Effector memory CD8-positive, alpha-beta T cell (primary cell): ENCODE measurements at regions not wholly inside any gene's neighbourhood (a gene's known extent, or its start where the extent isn't known, plus 50 kb on each side); places are given as distances from the start of the nearest gene placed in this dataset.

Experiments used
- ATAC-seq: fragments of 150-1000 bp; cut with Tn5 transposase; replicated peaks from 2 replicates; pipeline ENCODE4 v1.10.0; 2021; ENCODE audit warnings: mild to moderate bottlenecking, moderate library complexity
- DNase-seq, 3 experiments: peaks; one replicate each; pipeline ENCODE4 v3.0.0; 2021
- H3K27ac Mint-ChIP-seq, 2 donors: one replicate each; pipeline ENCODE4 v1.8.0; 2022; ENCODE audit warnings: mild to moderate bottlenecking in 2 of 2, mixed read lengths in 2 of 2, moderate library complexity in 2 of 2
- H3K27me3 Mint-ChIP-seq, 2 donors: one replicate each; pipeline ENCODE4 v1.8.0; 2022; ENCODE audit warnings: mixed read lengths in 2 of 2
- H3K36me3 Mint-ChIP-seq: one replicate; pipeline ENCODE4 v1.8.0; 2022; ENCODE audit warnings: mild to moderate bottlenecking, moderate library complexity, mixed read lengths; ENCODE audit not compliant: insufficient read depth
- H3K4me1 Mint-ChIP-seq, 2 donors: one replicate each; pipeline ENCODE4 v1.8.0; 2022; ENCODE audit warnings: low read depth in 2 of 2, mixed read lengths in 2 of 2
- H3K4me3 Mint-ChIP-seq, 2 donors: one replicate each; pipeline ENCODE4 v1.8.0; 2022; ENCODE audit warnings: mild to moderate bottlenecking in 2 of 2, mixed read lengths in 2 of 2, moderate library complexity in 2 of 2
- H3K9me3 Mint-ChIP-seq, 2 donors: one replicate each; pipeline ENCODE4 v1.8.0; 2022; ENCODE audit warnings: mixed read lengths in 2 of 2

- Mint-ChIP-seq H3K9me3 (no peaks in the 10 kb centered on the region), H3K36me3 (no peaks in the 10 kb centered on the region), H3K27me3 (peaks cover 0 to 12% of the 10 kb centered on the region in 2 donors), H3K27ac (no peak overlapping the region), H3K4me1 (no peaks in the 10 kb centered on the region), H3K4me3 (no peak overlapping the region)
- DNase-seq, result no peak
- ATAC-seq, result no peak
Measured at GRCh38 chr5:106874974-106875373, 795.8 kb downstream of the EFNA5 start.

- Mint-ChIP-seq H3K4me3 (no peak overlapping the region), H3K4me1 (no peaks in the 10 kb centered on the region), H3K36me3 (no peaks in the 10 kb centered on the region), H3K27me3 (peaks cover 0 to 12% of the 10 kb centered on the region in 2 donors), H3K9me3 (no peaks in the 10 kb centered on the region), H3K27ac (no peak overlapping the region)
- DNase-seq (no peak), ATAC-seq (no peak)
Measured at GRCh38 chr5:106874531-106874930, 796.2 kb downstream of the EFNA5 start.

GRCh38 chr5:106873568-106873967 is 797.2 kb downstream of the EFNA5 start:
- ATAC-seq (no peak), DNase-seq (no peak)
- Mint-ChIP-seq H3K27ac (no peak overlapping the region), H3K27me3 (peaks cover 0 to 12% of the 10 kb centered on the region in 2 donors), H3K36me3 (no peaks in the 10 kb centered on the region), H3K9me3 (no peaks in the 10 kb centered on the region), H3K4me1 (no peaks in the 10 kb centered on the region), H3K4me3 (no peak overlapping the region)

GRCh38 chr5:106865279-106865678 is 805.5 kb downstream of the EFNA5 start:
- no peaks in the 10 kb centered on the region for H3K36me3 Mint-ChIP-seq
- H3K4me3 Mint-ChIP-seq, result no peak overlapping the region
- DNase-seq, result no peak
- peak; percentile 56 for ATAC-seq
- H3K27ac Mint-ChIP-seq, result no peak overlapping the region
- peaks cover 0 to 10% of the 10 kb centered on the region in 2 donors for H3K27me3 Mint-ChIP-seq
- H3K4me1 Mint-ChIP-seq, result peaks cover 0 to 10% of the 10 kb centered on the region in 2 donors
- H3K9me3 Mint-ChIP-seq, result no peaks in the 10 kb centered on the region

GRCh38 chr5:106862450-106863193 is 808.1 kb downstream of the EFNA5 start:
- Mint-ChIP-seq H3K9me3 (no peaks in the 10 kb centered on the region), H3K36me3 (no peaks in the 10 kb centered on the region), H3K27me3 (peaks cover 0 to 14% of the 10 kb centered on the region in 2 donors), H3K4me3 (no peak overlapping the region), H3K27ac (no peak overlapping the region), H3K4me1 (peaks cover 0 to 10% of the 10 kb centered on the region in 2 donors)
- no peak for ATAC-seq
- no peak for DNase-seq

- Mint-ChIP-seq H3K27me3 (peaks cover 0 to 21% of the 10 kb centered on the region in 2 donors), H3K4me3 (no peak overlapping the region), H3K4me1 (peaks cover 0 to 8% of the 10 kb centered on the region in 2 donors)
Measured at GRCh38 chr5:106860398-106861044, 810.2 kb downstream of the EFNA5 start.

GRCh38 chr5:106858616-106859015 is 812.1 kb downstream of the EFNA5 start:
- Mint-ChIP-seq H3K9me3 (no peaks in the 10 kb centered on the region), H3K27ac (no peak overlapping the region), H3K36me3 (no peaks in the 10 kb centered on the region), H3K4me3 (no peak overlapping the region), H3K27me3 (peaks cover 0 to 21% of the 10 kb centered on the region in 2 donors), H3K4me1 (no peaks in the 10 kb centered on the region)
- ATAC-seq (no peak), DNase-seq (no peak)

More at GRCh38 chr5:106860398-106861044, 810.2 kb downstream of the EFNA5 start:
- no peak overlapping the region for H3K27ac Mint-ChIP-seq
- H3K9me3 Mint-ChIP-seq, result no peaks in the 10 kb centered on the region
- no peaks in the 10 kb centered on the region for H3K36me3 Mint-ChIP-seq
- no peak for DNase-seq
- no peak for ATAC-seq

- H3K27me3 Mint-ChIP-seq, result peaks cover 0 to 17% of the 10 kb centered on the region in 2 donors
- no peak overlapping the region for H3K4me3 Mint-ChIP-seq
- no peak for ATAC-seq
- no peak overlapping the region for H3K27ac Mint-ChIP-seq
- H3K36me3 Mint-ChIP-seq, result no peaks in the 10 kb centered on the region
- H3K9me3 Mint-ChIP-seq, result no peaks in the 10 kb centered on the region
- H3K4me1 Mint-ChIP-seq, result no peaks in the 10 kb centered on the region
- no peak for DNase-seq
Measured at GRCh38 chr5:106854922-106855321, 815.8 kb downstream of the EFNA5 start.

- DNase-seq, result no peak
- H3K27ac Mint-ChIP-seq, result no peak overlapping the region
- H3K27me3 Mint-ChIP-seq, result peaks cover 0 to 17% of the 10 kb centered on the region in 2 donors
- no peak overlapping the region for H3K4me3 Mint-ChIP-seq
- H3K4me1 Mint-ChIP-seq, result no peaks in the 10 kb centered on the region
- ATAC-seq, result no peak
- no peaks in the 10 kb centered on the region for H3K9me3 Mint-ChIP-seq
- no peaks in the 10 kb centered on the region for H3K36me3 Mint-ChIP-seq
Measured at GRCh38 chr5:106854105-106854687, 816.5 kb downstream of the EFNA5 start.

GRCh38 chr5:106853266-106853665 is 817.5 kb downstream of the EFNA5 start:
- Mint-ChIP-seq H3K4me3 (no peak overlapping the region), H3K27ac (no peak overlapping the region), H3K36me3 (no peaks in the 10 kb centered on the region), H3K9me3 (no peaks in the 10 kb centered on the region), H3K4me1 (no peaks in the 10 kb centered on the region), H3K27me3 (peaks cover 0 to 15% of the 10 kb centered on the region in 2 donors)
- ATAC-seq, result no peak
- DNase-seq, result no peak

GRCh38 chr5:106849266-106849665 is 821.5 kb downstream of the EFNA5 start:
- Mint-ChIP-seq H3K9me3 (no peaks in the 10 kb centered on the region), H3K4me3 (no peak overlapping the region), H3K36me3 (no peaks in the 10 kb centered on the region), H3K27ac (no peak overlapping the region), H3K27me3 (peaks cover 0 to 6% of the 10 kb centered on the region in 2 donors), H3K4me1 (no peaks in the 10 kb centered on the region)
- no peak for DNase-seq
- ATAC-seq, result no peak

GRCh38 chr5:106843812-106844416 is 826.8 kb downstream of the EFNA5 start:
- H3K27me3 Mint-ChIP-seq, result peaks cover 9 to 14% of the 10 kb centered on the region in 2 donors
- ATAC-seq, result no peak

GRCh38 chr5:106833517-106833916 is 837.2 kb downstream of the EFNA5 start:
- H3K4me1 Mint-ChIP-seq, result no peaks in the 10 kb centered on the region
- H3K36me3 Mint-ChIP-seq, result no peaks in the 10 kb centered on the region
- no peak for ATAC-seq
- no peak for DNase-seq
- H3K9me3 Mint-ChIP-seq, result no peaks in the 10 kb centered on the region
- no peaks in the 10 kb centered on the region for H3K27me3 Mint-ChIP-seq
- H3K27ac Mint-ChIP-seq, result no peak overlapping the region
- no peak overlapping the region for H3K4me3 Mint-ChIP-seq

More at GRCh38 chr5:106843812-106844416, 826.8 kb downstream of the EFNA5 start:
- Mint-ChIP-seq H3K27ac (no peak overlapping the region), H3K9me3 (peaks cover 0 to 7% of the 10 kb centered on the region in 2 donors), H3K4me1 (no peaks in the 10 kb centered on the region), H3K36me3 (no peaks in the 10 kb centered on the region), H3K4me3 (no peak overlapping the region)
- no peak for DNase-seq
